Left lung (tissue), 4 donors: ENCODE measurements at regions not wholly inside any gene's neighbourhood (a gene's known extent, or its start where the extent isn't known, plus 50 kb on each side); places are given as distances from the start of the nearest gene placed in this dataset.

Experiments
- ATAC-seq: fragments of 200-7000 bp; cut with Tn5 transposase; one replicate; pipeline ENCODE4 v1.9.1; 2020; ENCODE audit warnings: moderate library complexity
- DNase-seq, 4 donors: peaks; one replicate each; pipeline ENCODE4 v3.0.0-alpha.2; 2013 to 2020
- H3K27ac ChIP-seq, 2 donors: fragments of 200-600 bp; sonication (generic) in 1 of 2; one replicate each; pipeline versions ENCODE4 v1.5.0 to v1.8.0; 2020 to 2021
- H3K27me3 ChIP-seq, 2 donors: fragments of 200-600 bp; sonication (generic) in 1 of 2; one replicate each; pipeline versions ENCODE4 v1.5.0 to v1.8.0; 2020 to 2021
- H3K36me3 ChIP-seq, 2 donors: fragments of 200-600 bp; sonication (generic) in 1 of 2; one replicate each; pipeline versions ENCODE4 v1.5.0 to v1.8.0; 2020 to 2021
- H3K4me1 ChIP-seq, 2 donors: fragments of 200-600 bp; one replicate each; pipeline ENCODE4 v1.8.0; 2021
- H3K4me3 ChIP-seq, 2 donors: fragments of 200-600 bp; sonication (generic) in 1 of 2; one replicate each; pipeline versions ENCODE4 v1.5.0 to v1.8.0; 2020 to 2021; ENCODE audit warnings: mild to moderate bottlenecking in 1 of 2
- H3K9me3 ChIP-seq, 2 donors: fragments of 200-600 bp; sonication (generic) in 1 of 2; one replicate each; pipeline versions ENCODE4 v1.5.0 to v1.8.0; 2020 to 2021
- intact Hi-C, 2 donors: fragments of 100-400 bp; cut with DNase I; formaldehyde crosslinking; loops; one replicate each; pipeline versions ENCODE4 v1.11.2 to v1.14.2; 2022
- TF ChIP-seq, protein P1 (sequence below), 2 donors: fragments of 200-600 bp; sonication (generic) in 1 of 2; IDR thresholded peaks; one replicate each; pipeline versions ENCODE4 v1.5.0 to v1.8.0; 2021; ENCODE audit warnings: antibody characterized with exemption in 2 of 2
- donor health status: DM: no; HTN: yes; CAD: no.
- donor health status: DM: no; HTN: no; CAD: no.

DNA sequence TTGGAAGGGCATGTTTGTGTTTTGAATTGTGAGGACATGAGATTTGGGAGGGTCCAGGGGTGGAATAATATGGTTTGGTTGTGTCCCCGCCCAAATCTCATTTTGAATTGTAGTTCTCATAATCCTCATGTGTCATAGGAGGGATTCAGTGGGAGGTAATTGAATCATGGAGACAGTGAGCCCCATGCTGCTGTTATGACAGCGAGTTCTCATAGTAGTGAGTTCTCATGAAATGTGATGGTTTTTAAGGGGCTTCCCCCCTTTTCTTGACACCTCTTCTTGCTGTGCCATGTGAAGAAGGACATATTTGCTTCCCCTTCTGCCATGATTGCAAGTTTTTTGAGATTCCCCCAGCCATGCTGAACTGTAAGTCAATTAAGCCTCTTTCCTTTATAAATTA lies 260.0 kb downstream of the DUSP6 start:
- TF ChIP-seq, protein P1, sequence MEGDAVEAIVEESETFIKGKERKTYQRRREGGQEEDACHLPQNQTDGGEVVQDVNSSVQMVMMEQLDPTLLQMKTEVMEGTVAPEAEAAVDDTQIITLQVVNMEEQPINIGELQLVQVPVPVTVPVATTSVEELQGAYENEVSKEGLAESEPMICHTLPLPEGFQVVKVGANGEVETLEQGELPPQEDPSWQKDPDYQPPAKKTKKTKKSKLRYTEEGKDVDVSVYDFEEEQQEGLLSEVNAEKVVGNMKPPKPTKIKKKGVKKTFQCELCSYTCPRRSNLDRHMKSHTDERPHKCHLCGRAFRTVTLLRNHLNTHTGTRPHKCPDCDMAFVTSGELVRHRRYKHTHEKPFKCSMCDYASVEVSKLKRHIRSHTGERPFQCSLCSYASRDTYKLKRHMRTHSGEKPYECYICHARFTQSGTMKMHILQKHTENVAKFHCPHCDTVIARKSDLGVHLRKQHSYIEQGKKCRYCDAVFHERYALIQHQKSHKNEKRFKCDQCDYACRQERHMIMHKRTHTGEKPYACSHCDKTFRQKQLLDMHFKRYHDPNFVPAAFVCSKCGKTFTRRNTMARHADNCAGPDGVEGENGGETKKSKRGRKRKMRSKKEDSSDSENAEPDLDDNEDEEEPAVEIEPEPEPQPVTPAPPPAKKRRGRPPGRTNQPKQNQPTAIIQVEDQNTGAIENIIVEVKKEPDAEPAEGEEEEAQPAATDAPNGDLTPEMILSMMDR (IDR thresholded peaks at IDR 0.05): no peak
- ATAC-seq (no peak), DNase-seq (no peak)
- Histone ChIP-seq H3K4me1 (no peaks in the 10 kb centered on the region), H3K27me3 (no peaks in the 10 kb centered on the region), H3K4me3 (no peak overlapping the region), H3K9me3 (peaks cover 0 to 19% of the 10 kb centered on the region in 2 donors), H3K36me3 (no peaks in the 10 kb centered on the region), H3K27ac (no peak overlapping the region)
- intact Hi-C loops: no loop called here

DNA sequence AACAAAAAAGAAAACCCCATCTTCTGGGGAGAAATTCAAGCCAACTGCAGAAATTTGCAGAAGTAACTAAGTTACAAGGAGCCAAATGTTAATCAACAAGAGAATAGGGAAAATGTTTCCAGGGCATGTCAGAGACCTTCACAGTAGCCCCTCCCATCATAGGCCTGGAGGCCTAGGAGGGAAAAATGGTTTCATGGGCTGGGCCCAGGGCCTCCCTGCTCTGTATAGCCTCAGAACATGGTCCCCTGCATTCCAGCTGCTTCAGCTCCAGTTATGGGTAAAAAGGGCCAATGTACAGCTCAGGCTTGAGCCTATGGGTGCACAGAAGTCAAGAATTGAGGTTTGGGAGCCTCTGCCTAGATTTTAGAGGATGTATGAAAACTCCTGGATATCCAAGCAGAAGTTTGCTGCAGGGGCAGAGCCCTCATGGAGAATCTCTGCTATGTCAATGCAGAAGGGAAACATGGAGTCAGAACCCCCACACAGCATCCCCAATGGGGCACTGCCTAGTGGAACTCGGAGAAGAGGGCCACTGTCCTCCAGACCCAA lies 260.9 kb downstream of the DUSP6 start:
- peaks cover 0 to 19% of the 10 kb centered on the region in 2 donors for H3K9me3 ChIP-seq
- H3K36me3 ChIP-seq: no peaks in the 10 kb centered on the region
- intact Hi-C loops: no loop called here
- DNase-seq (no peak), ATAC-seq (no peak)
- H3K4me3 ChIP-seq: no peak overlapping the region
- no peak overlapping the region for H3K27ac ChIP-seq
- H3K4me1 ChIP-seq: no peaks in the 10 kb centered on the region
- no peaks in the 10 kb centered on the region for H3K27me3 ChIP-seq
- TF ChIP-seq, protein P1 (IDR thresholded peaks at IDR 0.05): no peak

DNA sequence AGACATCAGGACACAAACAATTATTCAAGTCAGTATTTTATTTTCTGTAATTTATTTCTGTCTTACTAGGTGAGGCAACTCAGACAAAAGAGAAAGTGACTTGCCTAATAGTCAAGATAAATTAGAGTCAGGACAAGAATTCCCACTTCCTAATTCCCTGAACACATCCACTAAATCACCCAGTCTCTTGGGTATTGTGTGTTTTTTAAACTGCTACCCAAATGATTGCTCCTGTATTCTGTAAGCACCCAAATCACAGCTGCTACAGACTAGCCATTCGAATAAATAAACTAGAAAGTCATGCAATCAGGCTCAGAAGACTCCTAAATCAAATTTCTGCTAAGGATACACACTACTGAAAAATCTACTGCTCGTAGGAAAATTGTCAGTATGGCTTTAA lies 263.0 kb downstream of the DUSP6 start:
- Histone ChIP-seq H3K4me3 (no peak overlapping the region), H3K27me3 (no peaks in the 10 kb centered on the region), H3K27ac (no peak overlapping the region), H3K36me3 (no peaks in the 10 kb centered on the region), H3K9me3 (peaks cover 0 to 19% of the 10 kb centered on the region in 2 donors), H3K4me1 (no peaks in the 10 kb centered on the region)
- intact Hi-C loops: no loop called here
- ATAC-seq (no peak), DNase-seq (no peak)
- TF ChIP-seq, protein P1 (IDR thresholded peaks at IDR 0.05): no peak

DNA sequence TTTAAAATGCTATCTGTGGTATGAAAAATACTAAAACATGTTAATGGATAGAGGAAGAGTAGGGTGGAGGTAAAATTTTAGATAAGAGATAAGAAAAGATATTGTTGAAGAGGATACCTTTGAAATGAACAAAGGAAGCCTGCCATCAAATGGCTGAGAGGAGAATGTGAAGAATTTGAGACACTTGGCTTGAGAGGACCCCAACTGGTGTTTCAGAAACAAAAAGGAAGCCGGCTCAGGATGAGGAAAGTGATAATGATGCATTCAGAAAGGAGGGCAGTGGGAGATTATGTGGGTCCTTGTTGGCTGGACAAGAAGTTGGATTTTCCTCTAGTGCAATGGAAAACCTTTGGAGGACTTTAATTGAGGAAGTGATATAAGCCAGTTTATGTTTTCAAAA lies 264.4 kb downstream of the DUSP6 start:
- no peak for DNase-seq
- intact Hi-C loops: no loop called here

DNA sequence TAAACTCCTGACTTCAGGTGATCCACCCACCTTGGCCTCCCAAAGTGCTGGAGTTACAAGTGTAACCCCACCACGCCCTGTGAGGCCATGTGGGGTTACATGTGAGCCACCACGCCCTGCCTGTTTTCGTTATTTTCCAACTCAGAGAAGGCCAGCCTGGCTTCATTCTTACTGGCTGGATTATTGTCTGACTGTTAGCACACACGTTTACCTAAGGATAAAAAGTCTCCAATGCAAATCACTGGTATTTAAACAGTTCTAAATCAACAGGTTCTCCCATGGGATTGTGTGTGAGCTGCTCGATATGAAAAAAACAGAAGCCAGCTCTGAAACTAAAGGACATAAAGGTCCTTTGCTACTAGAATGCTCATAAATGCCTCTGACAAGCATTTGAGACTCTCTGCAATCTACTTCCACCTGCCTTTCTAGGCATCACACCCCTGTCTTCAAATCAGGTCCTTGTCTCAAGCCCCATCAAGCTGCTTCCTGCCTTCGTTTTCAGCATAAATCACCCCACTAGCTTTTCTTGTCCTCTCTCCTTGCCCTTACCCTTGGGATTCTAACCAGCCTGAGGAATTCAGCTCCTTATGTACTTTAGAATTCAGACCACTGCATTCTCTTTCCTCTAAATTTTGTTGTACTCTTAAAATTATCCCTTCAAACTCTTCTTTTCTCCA lies 265.0 kb downstream of the DUSP6 start:
- ATAC-seq: no peak
- H3K27me3 ChIP-seq: no peaks in the 10 kb centered on the region
- H3K4me1 ChIP-seq: no peaks in the 10 kb centered on the region
- DNase-seq: no peak
- H3K36me3 ChIP-seq: no peaks in the 10 kb centered on the region
- TF ChIP-seq, protein P1 (IDR thresholded peaks at IDR 0.05): no peak
- H3K9me3 ChIP-seq: peaks cover 0 to 19% of the 10 kb centered on the region in 2 donors
- H3K4me3 ChIP-seq: no peak overlapping the region
- H3K27ac ChIP-seq: no peak overlapping the region
- intact Hi-C loops: no loop called here

More for the DNA sequence above, 264.4 kb downstream of the DUSP6 start:
- Histone ChIP-seq H3K27me3 (no peaks in the 10 kb centered on the region), H3K4me1 (no peaks in the 10 kb centered on the region), H3K4me3 (no peak overlapping the region), H3K9me3 (peaks cover 0 to 19% of the 10 kb centered on the region in 2 donors), H3K27ac (no peak overlapping the region), H3K36me3 (no peaks in the 10 kb centered on the region)
- ATAC-seq: no peak
- TF ChIP-seq, protein P1 (IDR thresholded peaks at IDR 0.05): no peak
